ENCODE measurements at regions not wholly inside any gene's neighbourhood (a gene's known extent, or its start where the extent isn't known, plus 50 kb on each side); places are given as distances from the start of the nearest gene placed in this dataset.

DNA sequence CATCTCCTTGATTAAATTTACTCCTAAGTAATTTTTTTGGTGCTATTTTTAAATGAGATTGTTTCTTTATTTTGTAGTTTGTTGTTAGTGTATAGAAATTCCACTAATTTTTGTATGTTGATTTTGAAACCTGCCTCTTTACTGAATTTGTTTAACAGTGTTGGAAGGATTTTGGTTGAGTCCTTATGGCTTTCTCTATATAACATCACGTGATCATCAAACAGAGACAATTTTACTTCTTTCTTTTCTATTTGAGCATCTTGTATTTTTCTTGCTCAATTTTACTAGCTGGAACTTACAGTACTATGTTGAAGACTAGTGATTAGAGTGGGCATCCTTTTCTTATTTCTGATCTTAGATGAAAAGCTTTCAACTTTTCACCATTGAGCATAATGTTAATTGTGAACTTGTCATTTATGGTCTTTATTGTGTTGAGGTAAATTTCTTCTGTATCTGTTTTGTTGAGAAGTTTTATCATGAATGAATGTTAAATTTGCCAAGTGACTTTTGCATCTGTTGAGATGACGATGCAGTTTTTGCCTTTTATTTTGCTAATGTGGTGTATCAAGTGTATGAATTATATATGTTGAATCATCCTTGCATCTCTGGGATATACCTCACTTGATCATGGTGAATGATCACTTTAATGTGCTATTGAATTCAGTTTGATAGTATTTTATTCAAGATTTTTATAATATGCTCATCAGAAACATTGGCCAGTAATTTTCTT, 645.3 kb upstream of the DDX18 start:
- no peak overlapping the region for H3K27ac ChIP-seq
- no peak overlapping the region for H3K4me3 ChIP-seq
- no peak for DNase-seq
- H3K9me3 ChIP-seq: peaks cover 0 to 4% (median 2%) of the 10 kb centered on the region in 4 donors
- no peaks in the 10 kb centered on the region for H3K27me3 ChIP-seq
- H3K36me3 ChIP-seq: no peaks in the 10 kb centered on the region
- H3K4me1 ChIP-seq: no peaks in the 10 kb centered on the region
- TF ChIP-seq, protein P1, sequence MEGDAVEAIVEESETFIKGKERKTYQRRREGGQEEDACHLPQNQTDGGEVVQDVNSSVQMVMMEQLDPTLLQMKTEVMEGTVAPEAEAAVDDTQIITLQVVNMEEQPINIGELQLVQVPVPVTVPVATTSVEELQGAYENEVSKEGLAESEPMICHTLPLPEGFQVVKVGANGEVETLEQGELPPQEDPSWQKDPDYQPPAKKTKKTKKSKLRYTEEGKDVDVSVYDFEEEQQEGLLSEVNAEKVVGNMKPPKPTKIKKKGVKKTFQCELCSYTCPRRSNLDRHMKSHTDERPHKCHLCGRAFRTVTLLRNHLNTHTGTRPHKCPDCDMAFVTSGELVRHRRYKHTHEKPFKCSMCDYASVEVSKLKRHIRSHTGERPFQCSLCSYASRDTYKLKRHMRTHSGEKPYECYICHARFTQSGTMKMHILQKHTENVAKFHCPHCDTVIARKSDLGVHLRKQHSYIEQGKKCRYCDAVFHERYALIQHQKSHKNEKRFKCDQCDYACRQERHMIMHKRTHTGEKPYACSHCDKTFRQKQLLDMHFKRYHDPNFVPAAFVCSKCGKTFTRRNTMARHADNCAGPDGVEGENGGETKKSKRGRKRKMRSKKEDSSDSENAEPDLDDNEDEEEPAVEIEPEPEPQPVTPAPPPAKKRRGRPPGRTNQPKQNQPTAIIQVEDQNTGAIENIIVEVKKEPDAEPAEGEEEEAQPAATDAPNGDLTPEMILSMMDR (IDR thresholded peaks at IDR 0.05): no peak
- TF ChIP-seq POLR2A (IDR thresholded peaks at IDR 0.05): no peak

DNA sequence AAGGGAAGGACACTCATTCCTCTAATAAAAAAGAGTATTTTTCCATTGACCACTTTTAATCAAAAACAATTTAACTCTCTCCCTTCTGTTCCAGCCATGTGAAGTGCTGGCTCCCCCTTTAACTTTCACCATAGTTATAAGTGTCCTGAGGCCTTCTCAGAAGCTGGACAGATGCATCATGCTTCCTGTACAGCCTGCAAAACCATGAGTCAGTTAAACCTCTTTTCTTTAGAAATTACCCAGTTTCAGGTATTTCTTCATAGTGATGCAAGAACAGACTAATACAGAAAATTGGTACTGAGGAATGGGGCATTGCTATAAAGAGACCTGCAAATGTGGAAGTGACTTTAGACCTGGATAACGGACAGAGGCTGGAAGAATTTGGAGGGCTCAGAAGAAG, 643.6 kb upstream of the DDX18 start:
- no peaks in the 10 kb centered on the region for H3K4me1 ChIP-seq
- H3K4me3 ChIP-seq: no peak overlapping the region
- H3K9me3 ChIP-seq: peaks cover 0 to 4% (median 2%) of the 10 kb centered on the region in 4 donors
- no peak for DNase-seq
- H3K27me3 ChIP-seq: no peaks in the 10 kb centered on the region
- no peaks in the 10 kb centered on the region for H3K36me3 ChIP-seq
- no peak overlapping the region for H3K27ac ChIP-seq
- TF ChIP-seq POLR2A (IDR thresholded peaks at IDR 0.05): no peak
- TF ChIP-seq, protein P1 (IDR thresholded peaks at IDR 0.05): no peak

DNA sequence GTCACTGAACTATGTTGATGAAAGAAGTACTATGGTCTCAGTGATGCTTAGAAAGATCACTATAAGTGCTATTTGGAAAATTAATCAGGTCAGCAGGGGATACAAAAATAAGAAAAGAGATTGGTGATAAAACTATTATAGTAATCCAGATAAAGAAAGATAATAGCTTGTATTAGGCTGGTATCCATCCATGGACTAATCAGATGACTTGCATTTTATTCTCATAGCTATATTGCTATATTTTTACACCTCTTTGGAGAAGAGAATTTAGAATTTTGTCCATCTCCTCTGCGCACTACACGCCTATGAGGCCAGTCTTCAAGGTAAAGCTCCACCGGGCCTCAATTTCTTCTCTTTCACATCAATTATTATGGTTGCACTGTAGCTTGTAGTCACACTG, 635.1 kb upstream of the DDX18 start:
- H3K27ac ChIP-seq: no peak overlapping the region
- no peaks in the 10 kb centered on the region for H3K36me3 ChIP-seq
- no peaks in the 10 kb centered on the region for H3K27me3 ChIP-seq
- no peaks in the 10 kb centered on the region for H3K4me1 ChIP-seq
- no peaks in the 10 kb centered on the region for H3K9me3 ChIP-seq
- DNase-seq: no peak
- H3K4me3 ChIP-seq: no peak overlapping the region
- TF ChIP-seq, protein P1 (IDR thresholded peaks at IDR 0.05): no peak
- TF ChIP-seq POLR2A (IDR thresholded peaks at IDR 0.05): no peak

GRCh38 chr2:117190856-117191559, 623.5 kb upstream of the DDX18 start:
- H3K27me3 ChIP-seq: no peaks in the 10 kb centered on the region
- H3K9me3 ChIP-seq: no peaks in the 10 kb centered on the region
- TF ChIP-seq, protein P1 (IDR thresholded peaks at IDR 0.05): no peak
- no peak for TF ChIP-seq POLR2A (IDR thresholded peaks at IDR 0.05)
- H3K36me3 ChIP-seq: no peaks in the 10 kb centered on the region
- no peak overlapping the region for H3K27ac ChIP-seq
- no peak overlapping the region for H3K4me3 ChIP-seq
- DNase-seq: no peak
- no peaks in the 10 kb centered on the region for H3K4me1 ChIP-seq

DNA sequence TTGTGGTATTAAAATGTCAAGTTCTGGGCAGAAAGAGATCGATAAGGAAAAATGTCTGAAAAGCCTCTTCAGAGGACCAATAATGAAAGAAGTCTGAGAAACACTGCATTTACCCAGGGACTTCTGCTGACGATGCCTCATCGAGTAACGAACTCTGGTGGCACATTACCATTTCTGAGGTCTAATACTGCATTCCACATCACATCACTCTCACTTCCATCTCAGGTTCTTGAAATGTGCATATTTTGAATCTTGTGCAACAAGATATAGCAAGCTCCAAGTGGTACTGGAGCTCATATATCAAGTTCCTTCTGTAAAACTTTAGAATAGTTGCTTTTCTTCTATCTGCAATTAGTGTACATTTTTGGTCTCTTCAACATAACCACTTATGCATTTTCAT, 619.1 kb upstream of the DDX18 start:
- Histone ChIP-seq H3K27ac (no peak overlapping the region), H3K36me3 (no peaks in the 10 kb centered on the region), H3K27me3 (no peaks in the 10 kb centered on the region), H3K9me3 (no peaks in the 10 kb centered on the region), H3K4me3 (no peak overlapping the region), H3K4me1 (no peaks in the 10 kb centered on the region)
- TF ChIP-seq, protein P1 (IDR thresholded peaks at IDR 0.05): no peak
- TF ChIP-seq POLR2A (IDR thresholded peaks at IDR 0.05): no peak
- DNase-seq: no peak

Data from Peyer's patch (tissue), 4 donors.